Smooth muscle cell (in vitro differentiated cells): ENCODE measurements at regions not wholly inside any gene's neighbourhood (a gene's known extent, or its start where the extent isn't known, plus 50 kb on each side); places are given as distances from the start of the nearest gene placed in this dataset.

ENCODE experiments used
- DNase-seq: peaks from one replicate; lab custom pipeline; 2025; ENCODE audit not compliant: unreplicated experiment; lab: John Stamatoyannopoulos, UW
- H2AFZ ChIP-seq: fragments of 200-600 bp; sonication (generic); 2 replicates; pipeline ENCODE4 v1.6.0; 2016; ENCODE audit warnings: antibody characterized with exemption, low read depth, mild to moderate bottlenecking
- H3F3A ChIP-seq: fragments of 200-600 bp; sonication (generic); 2 replicates; pipeline ENCODE4 v1.6.0; 2017; ENCODE audit warnings: antibody characterized with exemption, low read depth
- H3K27ac ChIP-seq: fragments of 200-600 bp; sonication (generic); 2 replicates; pipeline ENCODE4 v1.5.1; 2016; ENCODE audit warnings: low read depth, mild to moderate bottlenecking
- H3K27me3 ChIP-seq: fragments of 200-600 bp; sonication (generic); 2 replicates; pipeline ENCODE4 v1.6.1; 2016; ENCODE audit warnings: low read depth, mild to moderate bottlenecking
- H3K36me3 ChIP-seq: fragments of 200-600 bp; sonication (generic); 2 replicates; pipeline ENCODE4 v1.5.1; 2016; ENCODE audit warnings: low read depth
- H3K4me1 ChIP-seq: fragments of 200-600 bp; sonication (generic); 2 replicates; pipeline ENCODE4 v1.5.1; 2016; ENCODE audit warnings: low read depth
- H3K4me2 ChIP-seq: fragments of 200-600 bp; sonication (generic); 2 replicates; pipeline ENCODE4 v1.6.0; 2016; ENCODE audit warnings: mild to moderate bottlenecking
- H3K4me3 ChIP-seq: fragments of 200-600 bp; sonication (generic); 2 replicates; pipeline ENCODE4 v1.5.1; 2016; ENCODE audit warnings: mild to moderate bottlenecking
- H3K79me2 ChIP-seq: fragments of 200-600 bp; sonication (generic); 2 replicates; pipeline ENCODE4 v1.6.0; 2016; ENCODE audit warnings: low read depth, mild to moderate bottlenecking
- H3K9ac ChIP-seq: fragments of 200-600 bp; sonication (generic); 2 replicates; pipeline ENCODE4 v1.6.0; 2016; ENCODE audit warnings: low read depth
- H3K9me3 ChIP-seq: fragments of 200-600 bp; sonication (generic); replicated peaks from 2 replicates; pipeline ENCODE4 v1.5.1; 2016; ENCODE audit warnings: low read depth
- H4K20me1 ChIP-seq: fragments of 200-600 bp; sonication (generic); 2 replicates; pipeline ENCODE4 v1.6.0; 2016; ENCODE audit warnings: low read depth
- WGBS: methylation state at CpG from one replicate; pipeline ENCODE4 v1.1.7; 2016; ENCODE audit warnings: low lambda C conversion rate; 5-methylcytosine and 5-hydroxymethylcytosine counted together
- TF ChIP-seq, protein P1 (sequence below): fragments of 200-600 bp; sonication (generic); IDR thresholded peaks from 2 replicates; pipeline ENCODE4 v1.5.1; 2017; ENCODE audit warnings: borderline replicate concordance, mild to moderate bottlenecking, antibody characterized with exemption; ENCODE audit not compliant: insufficient read depth, poor library complexity, severe bottlenecking

DNA sequence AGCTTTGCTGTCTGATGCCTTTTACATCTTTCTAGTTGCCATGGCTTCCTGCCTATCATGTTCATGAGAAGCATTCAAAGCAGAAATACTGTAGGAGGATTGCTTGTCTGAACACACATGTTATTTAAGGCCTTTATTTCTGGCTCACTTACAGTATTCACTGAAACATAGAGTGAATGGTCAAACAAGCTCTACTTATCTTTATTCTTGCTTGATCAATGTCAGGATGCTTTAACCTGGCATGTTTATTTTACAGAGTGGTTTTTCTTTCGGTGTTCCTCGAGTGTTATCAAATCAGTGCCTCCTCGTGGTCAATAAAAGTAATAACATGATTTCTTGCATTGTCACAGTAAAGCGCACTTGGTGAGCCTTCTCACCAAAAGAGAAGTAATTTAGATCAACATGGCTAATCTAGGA is 73.5 kb upstream of the PCDH17 start:
- Histone ChIP-seq H3K9me3 (no peaks in the 10 kb centered on the region), H3K4me2 (peak overlapping the region; percentile 19), H3K36me3 (no peaks in the 10 kb centered on the region), H3K27me3 (no peaks in the 10 kb centered on the region), H2AFZ (no peak overlapping the region), H3K4me3 (no peak overlapping the region), H4K20me1 (no peaks in the 10 kb centered on the region), H3K79me2 (no peaks in the 10 kb centered on the region), H3K4me1 (no peaks in the 10 kb centered on the region), H3F3A (no peaks in the 10 kb centered on the region), H3K27ac (no peak overlapping the region), H3K9ac (no peak overlapping the region)
- WGBS = 16% methylated on average over 4 of the region's 4 CpGs
- TF ChIP-seq, protein P1, sequence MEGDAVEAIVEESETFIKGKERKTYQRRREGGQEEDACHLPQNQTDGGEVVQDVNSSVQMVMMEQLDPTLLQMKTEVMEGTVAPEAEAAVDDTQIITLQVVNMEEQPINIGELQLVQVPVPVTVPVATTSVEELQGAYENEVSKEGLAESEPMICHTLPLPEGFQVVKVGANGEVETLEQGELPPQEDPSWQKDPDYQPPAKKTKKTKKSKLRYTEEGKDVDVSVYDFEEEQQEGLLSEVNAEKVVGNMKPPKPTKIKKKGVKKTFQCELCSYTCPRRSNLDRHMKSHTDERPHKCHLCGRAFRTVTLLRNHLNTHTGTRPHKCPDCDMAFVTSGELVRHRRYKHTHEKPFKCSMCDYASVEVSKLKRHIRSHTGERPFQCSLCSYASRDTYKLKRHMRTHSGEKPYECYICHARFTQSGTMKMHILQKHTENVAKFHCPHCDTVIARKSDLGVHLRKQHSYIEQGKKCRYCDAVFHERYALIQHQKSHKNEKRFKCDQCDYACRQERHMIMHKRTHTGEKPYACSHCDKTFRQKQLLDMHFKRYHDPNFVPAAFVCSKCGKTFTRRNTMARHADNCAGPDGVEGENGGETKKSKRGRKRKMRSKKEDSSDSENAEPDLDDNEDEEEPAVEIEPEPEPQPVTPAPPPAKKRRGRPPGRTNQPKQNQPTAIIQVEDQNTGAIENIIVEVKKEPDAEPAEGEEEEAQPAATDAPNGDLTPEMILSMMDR = peak; percentile 42
- DNase-seq = no peak

DNA sequence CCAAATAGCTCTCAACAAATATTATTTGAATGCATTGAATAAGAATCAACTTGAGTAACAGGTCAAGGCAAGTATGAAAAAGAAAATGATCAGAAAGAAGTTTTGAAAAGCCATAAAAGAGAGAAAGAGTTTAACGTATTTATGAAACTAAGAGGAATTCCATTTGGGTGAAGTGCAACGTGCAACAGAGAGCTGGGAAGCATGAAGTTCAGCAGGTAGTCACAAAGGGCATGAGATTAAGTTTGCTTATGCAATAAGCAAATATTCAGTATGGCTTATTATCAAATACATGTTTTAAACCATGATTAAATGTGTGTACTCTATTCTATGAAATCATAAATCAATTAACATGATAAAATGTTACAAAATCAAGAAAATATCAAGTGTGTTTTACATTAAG is 62.7 kb upstream of the PCDH17 start:
- Histone ChIP-seq H2AFZ (no peak overlapping the region), H3K4me3 (no peak overlapping the region), H3K4me2 (no peak overlapping the region), H3K9me3 (no peaks in the 10 kb centered on the region), H4K20me1 (no peaks in the 10 kb centered on the region), H3K9ac (no peak overlapping the region), H3K4me1 (no peaks in the 10 kb centered on the region), H3K79me2 (no peaks in the 10 kb centered on the region), H3K27me3 (no peaks in the 10 kb centered on the region), H3F3A (no peaks in the 10 kb centered on the region), H3K27ac (no peak overlapping the region), H3K36me3 (no peaks in the 10 kb centered on the region)
- TF ChIP-seq, protein P1 = no peak
- DNase-seq = no peak
- 86% methylated on average over 2 of the region's 2 CpGs for WGBS

DNA sequence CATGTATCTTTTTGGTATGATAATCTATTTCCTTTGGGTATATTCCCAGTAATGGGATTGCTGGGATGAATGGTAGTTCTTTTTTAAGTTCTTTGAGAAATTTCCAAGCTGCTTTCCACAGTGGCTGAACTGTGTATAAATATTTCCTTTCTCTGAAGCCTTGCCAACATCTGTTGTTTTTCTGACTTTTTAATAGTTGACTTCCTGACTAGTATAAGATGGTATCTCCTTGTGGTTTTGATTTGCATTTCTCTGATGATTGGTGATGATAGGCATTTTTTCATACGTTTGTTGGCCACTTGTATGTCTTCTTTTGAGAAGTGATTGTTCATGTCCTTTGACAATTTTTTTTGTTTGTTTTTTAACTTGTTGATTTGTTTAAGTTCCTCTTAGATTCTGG is 61.6 kb upstream of the PCDH17 start:
- Histone ChIP-seq H2AFZ (no peak overlapping the region), H3K4me2 (no peak overlapping the region), H3K36me3 (no peaks in the 10 kb centered on the region), H3K4me3 (no peak overlapping the region), H4K20me1 (no peaks in the 10 kb centered on the region), H3K27ac (no peak overlapping the region), H3F3A (no peaks in the 10 kb centered on the region), H3K9me3 (no peaks in the 10 kb centered on the region), H3K79me2 (no peaks in the 10 kb centered on the region), H3K27me3 (no peaks in the 10 kb centered on the region), H3K4me1 (no peaks in the 10 kb centered on the region), H3K9ac (no peak overlapping the region)
- TF ChIP-seq, protein P1 = no peak
- no peak for DNase-seq
- 30% methylated on average over 1 of the region's 1 CpG for WGBS
